K562 (cell line): ENCODE measurements at regions not wholly inside any gene's neighbourhood (a gene's known extent, or its start where the extent isn't known, plus 50 kb on each side); places are given as distances from the start of the nearest gene placed in this dataset.
A peak's percentile ranks its signal among the peaks of the same experiment; 100 is the strongest.

Experiments used
- ATAC-seq: fragments of 200-7000 bp; cut with Tn5 transposase; 3 replicates; pipeline ENCODE4 v1.9.1; 2020; ENCODE audit warnings: moderate library complexity
- BruUV-seq: library from RNA; stranded (reverse); fragments of 400-500 nt; replicated peaks from 2 replicates; lab custom pipeline; 2021; lab: Mats Ljungman, UMichigan
- CTCF ChIA-PET: fragments of 300-600 bp; formaldehyde crosslinking; extraction: SDS; loops from one replicate; lab custom pipeline; 2021; ENCODE audit warnings: low intra/inter-chr PET ratio; lab: Yijun Ruan, JAX
- POLR2A ChIA-PET: fragments of 300-600, 350-650 bp; sonication (Branson Sonifier 250); formaldehyde crosslinking; extraction: SDS; loops from one replicate; lab custom pipeline; 2021; ENCODE audit warnings: antibody characterized with exemption, inconsistent platforms; lab: Yijun Ruan, JAX
- DNase-seq, 4 experiments: peaks; one replicate each; pipeline versions ENCODE4 v3.0.0 to v3.0.0-alpha.2; 2011 to 2018; ENCODE audit warnings: low spot score in 3 of 4, mixed read lengths in 3 of 4; ENCODE audit errors: extremely low read depth in 1 of 4
- FAIRE-seq: peaks from 2 replicates; lab custom pipeline; 2011; peaks lifted over from hg19 to GRCh38; lab: Jason Lieb, UNC
- H2AFZ ChIP-seq: 2 replicates; pipeline ENCODE4 v1.6.0; 2011; ENCODE audit warnings: low read depth, low read length, control low read depth, inconsistent platforms
- H3K27ac ChIP-seq: fragments of 200-600 bp; 3 replicates; pipeline ENCODE4 v1.8.0; 2011; ENCODE audit warnings: low read depth, mild to moderate bottlenecking, control low read depth, inconsistent platforms, low read length, moderate library complexity, mixed read lengths; ENCODE audit errors: extremely low read depth
- H3K27me3 ChIP-seq, 2 experiments: fragments of 300-600 bp in 1 of 2; 2 replicates in 1 of 2; 3 replicates in 1 of 2; pipeline versions ENCODE4 v1.6.0 to v1.8.0; 2011; ENCODE audit warnings: inconsistent platforms in 2 of 2, low read length in 2 of 2, mild to moderate bottlenecking in 1 of 2, mixed read lengths in 1 of 2, moderate library complexity in 1 of 2; ENCODE audit not compliant: control insufficient read depth in 2 of 2, insufficient read depth in 2 of 2
- H3K36me3 ChIP-seq: fragments of 300-600 bp; 3 replicates; pipeline ENCODE4 v1.8.0; 2011; ENCODE audit warnings: mild to moderate bottlenecking, low read length, inconsistent platforms; ENCODE audit not compliant: control insufficient read depth, insufficient read depth
- H3K4me1 ChIP-seq, 2 experiments: fragments of 200-600 bp in 1 of 2; replicated peaks in 1 of 2; 2 replicates in 1 of 2; 3 replicates in 1 of 2; pipeline versions ENCODE4 v1.5.1 to v1.8.0; 2011; ENCODE audit warnings: inconsistent platforms in 2 of 2, low read length in 2 of 2, mild to moderate bottlenecking in 1 of 2, mixed read lengths in 1 of 2, moderate library complexity in 1 of 2; ENCODE audit not compliant: control insufficient read depth in 2 of 2, insufficient read depth in 2 of 2
- H3K4me2 ChIP-seq: 2 replicates; pipeline ENCODE4 v1.6.1; 2011; ENCODE audit warnings: low read length, control low read depth, inconsistent platforms, mixed read lengths; ENCODE audit not compliant: insufficient read depth
- H3K4me3 ChIP-seq: fragments of 200-600 bp; sonication (generic), shearing (Covaris generic); 2 replicates; pipeline ENCODE4 v1.5.1; 2016; ENCODE audit warnings: control low read depth, inconsistent platforms
- H3K79me2 ChIP-seq: fragments of 200-600 bp; 3 replicates; pipeline ENCODE4 v1.8.0; 2011; ENCODE audit warnings: low read length, inconsistent platforms; ENCODE audit not compliant: control insufficient read depth, insufficient read depth
- H3K9ac ChIP-seq, 2 experiments: 2 replicates each; pipeline versions ENCODE4 v1.6.0 to v1.6.1; 2011; ENCODE audit warnings: low read depth in 2 of 2, low read length in 2 of 2, control low read depth in 1 of 2, inconsistent platforms in 1 of 2, mild to moderate bottlenecking in 1 of 2, mixed read lengths in 1 of 2; ENCODE audit not compliant: insufficient read depth in 1 of 2
- H3K9me1 ChIP-seq: one replicate; pipeline ENCODE4 v1.6.0; 2011; ENCODE audit warnings: inconsistent platforms, mild to moderate bottlenecking, low read length, moderate library complexity; ENCODE audit not compliant: control insufficient read depth, insufficient read depth
- H3K9me3 ChIP-seq: replicated peaks from 2 replicates; pipeline ENCODE4 v1.5.1; 2011; ENCODE audit warnings: low read depth, low read length, inconsistent platforms; ENCODE audit not compliant: control insufficient read depth, insufficient read depth
- H4K20me1 ChIP-seq: replicated peaks from 2 replicates; pipeline ENCODE4 v1.6.1; 2011; ENCODE audit warnings: low read length, inconsistent platforms, mixed read lengths; ENCODE audit not compliant: control insufficient read depth, insufficient read depth
- CBFA2T3 ChIP-seq: fragments of 450-650 bp; IDR thresholded peaks from 2 replicates; pipeline ENCODE4 v1.6.1; 2017
- ID3 ChIP-seq, 2 experiments: fragments of 250-450 bp in 1 of 2; fragments of 450-650 bp in 1 of 2; sonication (Bioruptor Pico) in 1 of 2; IDR thresholded peaks; 2 replicates each; pipeline versions ENCODE4 v1.6.1 to v1.8.0; 2016 to 2021; ENCODE audit warnings: mild to moderate bottlenecking in 2 of 2, moderate library complexity in 2 of 2, missing compliant biosample characterization in 1 of 2, missing genetic modification characterization in 1 of 2
- IRF1 ChIP-seq: sonication (generic); formaldehyde crosslinking; IDR thresholded peaks from 2 replicates; pipeline ENCODE4 v1.8.0; 2022; ENCODE audit warnings: missing genetic modification reagents, mild to moderate bottlenecking, borderline replicate concordance
- MIER1 ChIP-seq: fragments of 450-650 bp; IDR thresholded peaks from 2 replicates; pipeline ENCODE4 v1.6.1; 2016; ENCODE audit warnings: antibody characterized with exemption, mild to moderate bottlenecking, low read depth
- ZNF316 ChIP-seq: fragments of 450-650 bp; IDR thresholded peaks from 2 replicates; pipeline ENCODE4 v1.6.1; 2016
- WGBS: fragments of 100-300 bp; shearing (Covaris generic); methylation state at CpG from one replicate; pipeline ENCODE4 v1.1.6; 2016; ENCODE audit warnings: low coverage, mixed read lengths; ENCODE audit not compliant: insufficient coverage; ENCODE audit errors: missing lambda C conversion rate; 5-methylcytosine and 5-hydroxymethylcytosine counted together
- in situ Hi-C: fragments of 300-500 bp; cut with MboI; formaldehyde crosslinking; loops from 4 replicates; pipeline ENCODE4 v1.15.0; 2018; ENCODE audit warnings: inconsistent platforms, mixed read lengths
- intact Hi-C: fragments of 100-400 bp; cut with micrococcal nuclease; formaldehyde crosslinking; loops from 2 replicates; pipeline ENCODE4 v1.14.2; 2022

GRCh38 chr20:60904730-60905129 lies 347.3 kb upstream of the CDH4 start (continued):
- TF ChIP-seq IRF1 (CRISPR knock-in tag), result no peak
- no peak for TF ChIP-seq MIER1
- no peak for TF ChIP-seq ID3 (CRISPR knock-in tag; IDR thresholded peaks at IDR 0.05)
- TF ChIP-seq ID3 (tag; IDR thresholded peaks at IDR 0.05), result no peak

- no peak overlapping the region for H3K27ac ChIP-seq
- FAIRE-seq (no peak), DNase-seq (no peak), ATAC-seq (no peak)
- H3K27me3 ChIP-seq, result no peaks in the 10 kb centered on the region
- no peaks in the 10 kb centered on the region for H3K9me1 ChIP-seq
- H4K20me1 ChIP-seq, result no peaks in the 10 kb centered on the region
- H3K79me2 ChIP-seq, result no peaks in the 10 kb centered on the region
- no peaks in the 10 kb centered on the region for H3K36me3 ChIP-seq
- H3K4me3 ChIP-seq, result no peak overlapping the region
- H3K4me1 ChIP-seq, result no peaks in the 10 kb centered on the region
- ChIA-PET POLR2A (no interaction called here), CTCF (no interaction called here)
- WGBS, result 0% methylated on average over 2 of the region's 2 CpGs
- no peak overlapping the region for H3K4me2 ChIP-seq
- no peaks in the 10 kb centered on the region for H3K9me3 ChIP-seq
- intact Hi-C loops (no loop called here), in situ Hi-C loops (no loop called here)
- TF ChIP-seq CBFA2T3 (no peak), ZNF316 (peak; percentile 56; the same call in 1 of the 2 replicates)
- H2AFZ ChIP-seq, result no peak overlapping the region
- no TSS peak for BruUV-seq
- H3K9ac ChIP-seq, result no peak overlapping the region
Observed at GRCh38 chr20:60905919-60906318, 346.1 kb upstream of the CDH4 start.
